Panc1 (cell line): ENCODE measurements at regions not wholly inside any gene's neighbourhood (a gene's known extent, or its start where the extent isn't known, plus 50 kb on each side); places are given as distances from the start of the nearest gene placed in this dataset.

Experiments
- POLR2AphosphoS5 ChIP-seq: IDR thresholded peaks from 2 replicates; pipeline ENCODE4 v1.6.1; 2012; ENCODE audit warnings: mild to moderate bottlenecking, low read depth, low read length, moderate library complexity
- SIN3A ChIP-seq: IDR thresholded peaks from 2 replicates; pipeline ENCODE4 v1.6.1; 2012; ENCODE audit warnings: low read depth, mild to moderate bottlenecking, low read length, moderate library complexity, borderline replicate concordance; ENCODE audit not compliant: insufficient read depth
- TF ChIP-seq, protein P1 (sequence below): fragments of 450-650 bp; IDR thresholded peaks from 2 replicates; pipeline ENCODE4 v1.5.1; 2017; ENCODE audit warnings: mild to moderate bottlenecking
- TF ChIP-seq, protein P2 (sequence below), 2 experiments: IDR thresholded peaks; 2 replicates each; pipeline ENCODE4 v1.6.1; 2011 to 2012; ENCODE audit warnings: low read depth in 2 of 2, control low read depth in 1 of 2, low read length in 1 of 2, mild to moderate bottlenecking in 1 of 2, moderate library complexity in 1 of 2; ENCODE audit not compliant: insufficient read depth in 1 of 2

DNA sequence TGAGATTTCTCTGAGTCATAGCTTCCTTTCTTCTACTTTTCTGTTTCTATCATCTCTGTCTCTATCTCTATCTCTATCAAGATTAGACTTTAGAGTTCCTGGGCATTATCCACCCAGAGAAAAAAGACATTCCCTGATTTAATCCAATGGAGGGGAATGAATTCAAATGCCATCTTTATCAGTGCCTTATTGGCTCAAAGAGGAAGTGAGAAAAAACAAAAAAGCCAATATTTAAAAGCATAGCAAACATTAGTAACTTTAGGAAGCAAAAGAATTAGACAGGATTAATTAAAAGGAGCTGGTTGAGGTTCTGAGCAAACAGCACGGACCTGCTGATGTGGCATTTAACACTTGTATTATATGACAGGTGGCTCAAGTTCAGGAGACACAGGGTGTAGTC is 736.5 kb downstream of the REEP3 start:
- TF ChIP-seq, protein P1, sequence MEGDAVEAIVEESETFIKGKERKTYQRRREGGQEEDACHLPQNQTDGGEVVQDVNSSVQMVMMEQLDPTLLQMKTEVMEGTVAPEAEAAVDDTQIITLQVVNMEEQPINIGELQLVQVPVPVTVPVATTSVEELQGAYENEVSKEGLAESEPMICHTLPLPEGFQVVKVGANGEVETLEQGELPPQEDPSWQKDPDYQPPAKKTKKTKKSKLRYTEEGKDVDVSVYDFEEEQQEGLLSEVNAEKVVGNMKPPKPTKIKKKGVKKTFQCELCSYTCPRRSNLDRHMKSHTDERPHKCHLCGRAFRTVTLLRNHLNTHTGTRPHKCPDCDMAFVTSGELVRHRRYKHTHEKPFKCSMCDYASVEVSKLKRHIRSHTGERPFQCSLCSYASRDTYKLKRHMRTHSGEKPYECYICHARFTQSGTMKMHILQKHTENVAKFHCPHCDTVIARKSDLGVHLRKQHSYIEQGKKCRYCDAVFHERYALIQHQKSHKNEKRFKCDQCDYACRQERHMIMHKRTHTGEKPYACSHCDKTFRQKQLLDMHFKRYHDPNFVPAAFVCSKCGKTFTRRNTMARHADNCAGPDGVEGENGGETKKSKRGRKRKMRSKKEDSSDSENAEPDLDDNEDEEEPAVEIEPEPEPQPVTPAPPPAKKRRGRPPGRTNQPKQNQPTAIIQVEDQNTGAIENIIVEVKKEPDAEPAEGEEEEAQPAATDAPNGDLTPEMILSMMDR: no peak
- TF ChIP-seq SIN3A: no peak
- TF ChIP-seq POLR2AphosphoS5: no peak
- TF ChIP-seq, protein P2, sequence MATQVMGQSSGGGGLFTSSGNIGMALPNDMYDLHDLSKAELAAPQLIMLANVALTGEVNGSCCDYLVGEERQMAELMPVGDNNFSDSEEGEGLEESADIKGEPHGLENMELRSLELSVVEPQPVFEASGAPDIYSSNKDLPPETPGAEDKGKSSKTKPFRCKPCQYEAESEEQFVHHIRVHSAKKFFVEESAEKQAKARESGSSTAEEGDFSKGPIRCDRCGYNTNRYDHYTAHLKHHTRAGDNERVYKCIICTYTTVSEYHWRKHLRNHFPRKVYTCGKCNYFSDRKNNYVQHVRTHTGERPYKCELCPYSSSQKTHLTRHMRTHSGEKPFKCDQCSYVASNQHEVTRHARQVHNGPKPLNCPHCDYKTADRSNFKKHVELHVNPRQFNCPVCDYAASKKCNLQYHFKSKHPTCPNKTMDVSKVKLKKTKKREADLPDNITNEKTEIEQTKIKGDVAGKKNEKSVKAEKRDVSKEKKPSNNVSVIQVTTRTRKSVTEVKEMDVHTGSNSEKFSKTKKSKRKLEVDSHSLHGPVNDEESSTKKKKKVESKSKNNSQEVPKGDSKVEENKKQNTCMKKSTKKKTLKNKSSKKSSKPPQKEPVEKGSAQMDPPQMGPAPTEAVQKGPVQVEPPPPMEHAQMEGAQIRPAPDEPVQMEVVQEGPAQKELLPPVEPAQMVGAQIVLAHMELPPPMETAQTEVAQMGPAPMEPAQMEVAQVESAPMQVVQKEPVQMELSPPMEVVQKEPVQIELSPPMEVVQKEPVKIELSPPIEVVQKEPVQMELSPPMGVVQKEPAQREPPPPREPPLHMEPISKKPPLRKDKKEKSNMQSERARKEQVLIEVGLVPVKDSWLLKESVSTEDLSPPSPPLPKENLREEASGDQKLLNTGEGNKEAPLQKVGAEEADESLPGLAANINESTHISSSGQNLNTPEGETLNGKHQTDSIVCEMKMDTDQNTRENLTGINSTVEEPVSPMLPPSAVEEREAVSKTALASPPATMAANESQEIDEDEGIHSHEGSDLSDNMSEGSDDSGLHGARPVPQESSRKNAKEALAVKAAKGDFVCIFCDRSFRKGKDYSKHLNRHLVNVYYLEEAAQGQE (IDR thresholded peaks at IDR 0.05; ENCODE audit: insufficient read depth in 1 of 2, low read depth in 2 of 2, low read length in 1 of 2): no peak
